ENCODE measurements at regions not wholly inside any gene's neighbourhood (a gene's known extent, or its start where the extent isn't known, plus 50 kb on each side); places are given as distances from the start of the nearest gene placed in this dataset.

- no peak for TF ChIP-seq POLR2A (IDR thresholded peaks at IDR 0.05; ENCODE audit: borderline replicate concordance, extremely low read depth, insufficient read depth, insufficient read length)
- TF ChIP-seq TCF7L2 (IDR thresholded peaks at IDR 0.05; ENCODE audit: borderline replicate concordance, extremely low read depth, insufficient read depth, insufficient read length) = no peak
- TF ChIP-seq YY1 (IDR thresholded peaks at IDR 0.05; ENCODE audit: extremely low read depth, insufficient replicate concordance, low read depth, low read length) = no peak
Observed at GRCh38 chr18:1047406-1047805, 142.7 kb downstream of the ADCYAP1 start.
